Hepatocyte (in vitro differentiated cells): ENCODE measurements at regions not wholly inside any gene's neighbourhood (a gene's known extent, or its start where the extent isn't known, plus 50 kb on each side); places are given as distances from the start of the nearest gene placed in this dataset.

Source experiments
- DNase-seq: peaks from one replicate; pipeline ENCODE4 v3.0.0-alpha.2; 2016; ENCODE audit warnings: low spot score
- H2AFZ ChIP-seq: fragments of 200-600 bp; sonication (generic); 2 replicates; pipeline ENCODE4 v1.6.0; 2016; ENCODE audit warnings: antibody characterized with exemption, mild to moderate bottlenecking
- H3K27ac ChIP-seq: fragments of 200-600 bp; sonication (generic); 2 replicates; pipeline ENCODE4 v1.5.1; 2016; ENCODE audit warnings: mild to moderate bottlenecking
- H3K27me3 ChIP-seq: fragments of 200-600 bp; sonication (generic); 2 replicates; pipeline ENCODE4 v1.6.1; 2016
- H3K36me3 ChIP-seq: fragments of 200-600 bp; sonication (generic); replicated peaks from 2 replicates; pipeline ENCODE4 v1.5.1; 2016; ENCODE audit warnings: low read depth; ENCODE audit not compliant: insufficient read depth
- H3K4me1 ChIP-seq: fragments of 200-600 bp; sonication (generic); 2 replicates; pipeline ENCODE4 v1.5.1; 2016; ENCODE audit warnings: mild to moderate bottlenecking, moderate library complexity; ENCODE audit not compliant: insufficient read depth
- H3K4me2 ChIP-seq: fragments of 200-600 bp; sonication (generic); 2 replicates; pipeline ENCODE4 v1.6.0; 2016
- H3K4me3 ChIP-seq: fragments of 200-600 bp; sonication (generic); 2 replicates; pipeline ENCODE4 v1.5.1; 2016; ENCODE audit warnings: mild to moderate bottlenecking
- H3K79me2 ChIP-seq: fragments of 200-600 bp; sonication (generic); 2 replicates; pipeline ENCODE4 v1.6.0; 2017; ENCODE audit warnings: mild to moderate bottlenecking
- H3K9me2 ChIP-seq: fragments of 200-600 bp; sonication (generic); replicated peaks from 2 replicates; pipeline ENCODE4 v1.6.0; 2017; ENCODE audit warnings: mild to moderate bottlenecking; ENCODE audit not compliant: insufficient read depth
- H3K9me3 ChIP-seq: fragments of 200-600 bp; sonication (generic); 2 replicates; pipeline ENCODE4 v1.5.1; 2016; ENCODE audit warnings: low read depth, mild to moderate bottlenecking
- H4K20me1 ChIP-seq: fragments of 200-600 bp; sonication (generic); 2 replicates; pipeline ENCODE4 v1.6.0; 2016; ENCODE audit warnings: mild to moderate bottlenecking; ENCODE audit not compliant: insufficient read depth, poor library complexity, severe bottlenecking
- EZH2 ChIP-seq: fragments of 200-600 bp; sonication (generic); IDR thresholded peaks from 2 replicates; pipeline ENCODE4 v1.6.1; 2016; ENCODE audit warnings: antibody characterized with exemption, mild to moderate bottlenecking, borderline replicate concordance
- EZH2phosphoT487 ChIP-seq: fragments of 200-600 bp; sonication (generic); IDR thresholded peaks from one replicate; pipeline ENCODE4 v1.6.1; 2018; ENCODE audit warnings: antibody characterized with exemption, mild to moderate bottlenecking, low read depth, moderate library complexity; ENCODE audit not compliant: unreplicated experiment, severe bottlenecking
- WGBS: methylation state at CpG from one replicate; pipeline ENCODE4 v1.1.6; 2016; ENCODE audit warnings: low lambda C conversion rate; ENCODE audit errors: missing lambda C conversion rate; 5-methylcytosine and 5-hydroxymethylcytosine counted together
- TF ChIP-seq, protein P1 (sequence below): fragments of 200-600 bp; sonication (generic); IDR thresholded peaks from 2 replicates; pipeline ENCODE4 v1.5.1; 2016; ENCODE audit warnings: antibody characterized with exemption, mild to moderate bottlenecking; ENCODE audit not compliant: poor library complexity

GRCh38 chr18:75698861-75699260 is 271.4 kb upstream of the SMIM21 start:
- Histone ChIP-seq H3K4me2 (no peak overlapping the region), H3K36me3 (no peaks in the 10 kb centered on the region), H3K4me1 (no peaks in the 10 kb centered on the region), H3K9me2 (no peaks in the 10 kb centered on the region), H3K9me3 (no peaks in the 10 kb centered on the region), H4K20me1 (no peaks in the 10 kb centered on the region), H3K4me3 (no peak overlapping the region), H3K27me3 (no peaks in the 10 kb centered on the region), H2AFZ (no peak overlapping the region), H3K79me2 (no peaks in the 10 kb centered on the region), H3K27ac (no peak overlapping the region)
- WGBS: 83% methylated on average over 7 of the region's 7 CpGs
- no peak for DNase-seq
- TF ChIP-seq, protein P1, sequence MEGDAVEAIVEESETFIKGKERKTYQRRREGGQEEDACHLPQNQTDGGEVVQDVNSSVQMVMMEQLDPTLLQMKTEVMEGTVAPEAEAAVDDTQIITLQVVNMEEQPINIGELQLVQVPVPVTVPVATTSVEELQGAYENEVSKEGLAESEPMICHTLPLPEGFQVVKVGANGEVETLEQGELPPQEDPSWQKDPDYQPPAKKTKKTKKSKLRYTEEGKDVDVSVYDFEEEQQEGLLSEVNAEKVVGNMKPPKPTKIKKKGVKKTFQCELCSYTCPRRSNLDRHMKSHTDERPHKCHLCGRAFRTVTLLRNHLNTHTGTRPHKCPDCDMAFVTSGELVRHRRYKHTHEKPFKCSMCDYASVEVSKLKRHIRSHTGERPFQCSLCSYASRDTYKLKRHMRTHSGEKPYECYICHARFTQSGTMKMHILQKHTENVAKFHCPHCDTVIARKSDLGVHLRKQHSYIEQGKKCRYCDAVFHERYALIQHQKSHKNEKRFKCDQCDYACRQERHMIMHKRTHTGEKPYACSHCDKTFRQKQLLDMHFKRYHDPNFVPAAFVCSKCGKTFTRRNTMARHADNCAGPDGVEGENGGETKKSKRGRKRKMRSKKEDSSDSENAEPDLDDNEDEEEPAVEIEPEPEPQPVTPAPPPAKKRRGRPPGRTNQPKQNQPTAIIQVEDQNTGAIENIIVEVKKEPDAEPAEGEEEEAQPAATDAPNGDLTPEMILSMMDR: no peak
- no peak for TF ChIP-seq EZH2phosphoT487
- no peak for TF ChIP-seq EZH2

GRCh38 chr18:75697493-75697892 is 270.0 kb upstream of the SMIM21 start:
- H3K27me3 ChIP-seq: no peaks in the 10 kb centered on the region
- H3K4me1 ChIP-seq: no peaks in the 10 kb centered on the region
- H3K79me2 ChIP-seq: no peaks in the 10 kb centered on the region
- 56% methylated on average over 4 of the region's 4 CpGs for WGBS
- H3K4me2 ChIP-seq: no peak overlapping the region
- H3K4me3 ChIP-seq: no peak overlapping the region
- no peaks in the 10 kb centered on the region for H3K9me2 ChIP-seq
- no peak for TF ChIP-seq EZH2phosphoT487
- TF ChIP-seq, protein P1: no peak
- no peak for TF ChIP-seq EZH2
- H2AFZ ChIP-seq: no peak overlapping the region
- DNase-seq: no peak
- no peaks in the 10 kb centered on the region for H4K20me1 ChIP-seq
- H3K27ac ChIP-seq: no peak overlapping the region
- no peaks in the 10 kb centered on the region for H3K9me3 ChIP-seq
- H3K36me3 ChIP-seq: no peaks in the 10 kb centered on the region

- Histone ChIP-seq H3K27me3 (no peaks in the 10 kb centered on the region), H3K36me3 (no peaks in the 10 kb centered on the region)
- no peak for TF ChIP-seq EZH2
- TF ChIP-seq EZH2phosphoT487: no peak
- TF ChIP-seq, protein P1: no peak
These were observed 268.9 kb upstream of the SMIM21 start for GRCh38 chr18:75696391-75696790.

GRCh38 chr18:75694292-75694691 is 266.8 kb upstream of the SMIM21 start:
- no peaks in the 10 kb centered on the region for H3K9me2 ChIP-seq
- no peaks in the 10 kb centered on the region for H3K79me2 ChIP-seq
- DNase-seq: no peak
- no peak overlapping the region for H3K27ac ChIP-seq
- H3K4me1 ChIP-seq: no peaks in the 10 kb centered on the region
- TF ChIP-seq, protein P1: no peak
- TF ChIP-seq EZH2 (no peak), EZH2phosphoT487 (no peak)
- H3K27me3 ChIP-seq: no peaks in the 10 kb centered on the region
- no peak overlapping the region for H3K4me3 ChIP-seq
- H2AFZ ChIP-seq: no peak overlapping the region
- no peak overlapping the region for H3K4me2 ChIP-seq
- no peaks in the 10 kb centered on the region for H4K20me1 ChIP-seq
- WGBS: 91% methylated on average over 5 of the region's 5 CpGs
- no peaks in the 10 kb centered on the region for H3K36me3 ChIP-seq
- no peaks in the 10 kb centered on the region for H3K9me3 ChIP-seq

More at GRCh38 chr18:75696391-75696790, 268.9 kb upstream of the SMIM21 start:
- H4K20me1 ChIP-seq: no peaks in the 10 kb centered on the region
- H2AFZ ChIP-seq: no peak overlapping the region
- no peak overlapping the region for H3K4me2 ChIP-seq
- H3K9me2 ChIP-seq: no peaks in the 10 kb centered on the region
- WGBS: 71% methylated on average over 5 of the region's 5 CpGs
- no peaks in the 10 kb centered on the region for H3K4me1 ChIP-seq
- H3K27ac ChIP-seq: no peak overlapping the region
- H3K79me2 ChIP-seq: no peaks in the 10 kb centered on the region
- no peak for DNase-seq
- H3K9me3 ChIP-seq: no peaks in the 10 kb centered on the region
- H3K4me3 ChIP-seq: no peak overlapping the region
